ENCODE measurements at regions not wholly inside any gene's neighbourhood (a gene's known extent, or its start where the extent isn't known, plus 50 kb on each side); places are given as distances from the start of the nearest gene placed in this dataset.

DNA sequence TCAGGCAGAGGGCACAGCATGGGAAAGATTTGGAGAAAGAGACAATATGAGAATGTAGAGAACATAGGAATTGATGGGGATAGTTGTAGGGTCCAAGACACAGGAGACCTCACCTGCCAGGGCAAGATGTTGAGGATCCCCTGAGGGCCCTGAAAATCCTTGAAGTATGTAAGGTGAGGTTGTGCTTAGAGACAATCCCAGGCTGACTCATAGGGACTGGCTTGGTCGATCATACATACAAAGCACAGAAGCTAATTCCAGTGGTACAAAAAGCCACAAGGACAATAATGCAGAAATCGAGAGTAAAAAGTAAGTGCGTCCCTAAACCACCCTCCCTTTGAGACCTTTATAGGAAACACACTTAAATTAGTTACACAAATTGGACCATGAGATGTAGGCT lies 468.2 kb downstream of the MIAT start:
- TF ChIP-seq, protein P1, sequence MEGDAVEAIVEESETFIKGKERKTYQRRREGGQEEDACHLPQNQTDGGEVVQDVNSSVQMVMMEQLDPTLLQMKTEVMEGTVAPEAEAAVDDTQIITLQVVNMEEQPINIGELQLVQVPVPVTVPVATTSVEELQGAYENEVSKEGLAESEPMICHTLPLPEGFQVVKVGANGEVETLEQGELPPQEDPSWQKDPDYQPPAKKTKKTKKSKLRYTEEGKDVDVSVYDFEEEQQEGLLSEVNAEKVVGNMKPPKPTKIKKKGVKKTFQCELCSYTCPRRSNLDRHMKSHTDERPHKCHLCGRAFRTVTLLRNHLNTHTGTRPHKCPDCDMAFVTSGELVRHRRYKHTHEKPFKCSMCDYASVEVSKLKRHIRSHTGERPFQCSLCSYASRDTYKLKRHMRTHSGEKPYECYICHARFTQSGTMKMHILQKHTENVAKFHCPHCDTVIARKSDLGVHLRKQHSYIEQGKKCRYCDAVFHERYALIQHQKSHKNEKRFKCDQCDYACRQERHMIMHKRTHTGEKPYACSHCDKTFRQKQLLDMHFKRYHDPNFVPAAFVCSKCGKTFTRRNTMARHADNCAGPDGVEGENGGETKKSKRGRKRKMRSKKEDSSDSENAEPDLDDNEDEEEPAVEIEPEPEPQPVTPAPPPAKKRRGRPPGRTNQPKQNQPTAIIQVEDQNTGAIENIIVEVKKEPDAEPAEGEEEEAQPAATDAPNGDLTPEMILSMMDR (IDR thresholded peaks at IDR 0.05 in 4 of 5, conservative IDR thresholded peaks at IDR 0.05 in 1 of 5) = no peak
- no peak for TF ChIP-seq POLR2A (IDR thresholded peaks at IDR 0.05)

Data from gastrocnemius medialis (tissue), 4 donors.